ENCODE measurements at regions not wholly inside any gene's neighbourhood (a gene's known extent, or its start where the extent isn't known, plus 50 kb on each side); places are given as distances from the start of the nearest gene placed in this dataset.

GRCh38 chr13:85216576-85216975 is 582.6 kb downstream of the SLITRK6 start:
- H3K9ac ChIP-seq (ENCODE audit: low read depth in 2 of 2, low read length in 2 of 2), result no peak overlapping the region
- intact Hi-C loops (cut with DNase I), result no loop called here
- no peak for DNase-seq
- TF ChIP-seq CTCF (IDR thresholded peaks at IDR 0.05), result no peak
- no peaks in the 10 kb centered on the region for H3K4me1 ChIP-seq
- H3K27me3 ChIP-seq, result no peaks in the 10 kb centered on the region
- H3K9me3 ChIP-seq, result no peaks in the 10 kb centered on the region
- no peak overlapping the region for H3K4me3 ChIP-seq
- no peaks in the 10 kb centered on the region for H3K36me3 ChIP-seq
- no peak overlapping the region for H3K27ac ChIP-seq

GRCh38 chr13:85212692-85213091 is 586.5 kb downstream of the SLITRK6 start:
- no peak for TF ChIP-seq CTCF (IDR thresholded peaks at IDR 0.05)
- Histone ChIP-seq H3K36me3 (no peaks in the 10 kb centered on the region), H3K9me3 (no peaks in the 10 kb centered on the region), H3K27me3 (no peaks in the 10 kb centered on the region), H3K27ac (no peak overlapping the region), H3K4me1 (no peaks in the 10 kb centered on the region), H3K4me3 (no peak overlapping the region), H3K9ac (ENCODE audit: low read depth in 2 of 2, low read length in 2 of 2) (no peak overlapping the region)
- intact Hi-C loops (cut with DNase I), result no loop called here
- DNase-seq, result no peak

GRCh38 chr13:85204668-85205344 is 594.4 kb downstream of the SLITRK6 start:
- H3K4me1 ChIP-seq, result no peaks in the 10 kb centered on the region
- no peak overlapping the region for H3K9ac ChIP-seq (ENCODE audit: low read depth in 2 of 2, low read length in 2 of 2)
- H3K36me3 ChIP-seq, result no peaks in the 10 kb centered on the region
- H3K27ac ChIP-seq, result no peak overlapping the region
- H3K4me3 ChIP-seq, result no peak overlapping the region
- intact Hi-C loops (cut with DNase I), result no loop called here
- no peak for DNase-seq
- H3K9me3 ChIP-seq, result no peaks in the 10 kb centered on the region
- H3K27me3 ChIP-seq, result no peaks in the 10 kb centered on the region
- TF ChIP-seq CTCF (IDR thresholded peaks at IDR 0.05), result no peak

- H3K27ac ChIP-seq, result no peak overlapping the region
- no peak overlapping the region for H3K4me3 ChIP-seq
- DNase-seq, result no peak
- TF ChIP-seq CTCF (IDR thresholded peaks at IDR 0.05), result no peak
- no peaks in the 10 kb centered on the region for H3K9me3 ChIP-seq
- no peak overlapping the region for H3K9ac ChIP-seq (ENCODE audit: low read depth in 2 of 2, low read length in 2 of 2)
- H3K27me3 ChIP-seq, result no peaks in the 10 kb centered on the region
- H3K4me1 ChIP-seq, result no peaks in the 10 kb centered on the region
- no peaks in the 10 kb centered on the region for H3K36me3 ChIP-seq
- intact Hi-C loops (cut with DNase I), result no loop called here
Observed at GRCh38 chr13:85197431-85197830, 601.8 kb downstream of the SLITRK6 start.

- DNase-seq, result no peak
- H3K27me3 ChIP-seq, result no peaks in the 10 kb centered on the region
- no peak overlapping the region for H3K27ac ChIP-seq
- H3K9ac ChIP-seq (ENCODE audit: low read depth in 2 of 2, low read length in 2 of 2), result no peak overlapping the region
- no peaks in the 10 kb centered on the region for H3K36me3 ChIP-seq
- H3K9me3 ChIP-seq, result no peaks in the 10 kb centered on the region
- intact Hi-C loops (cut with DNase I), result no loop called here
- no peak for TF ChIP-seq CTCF (IDR thresholded peaks at IDR 0.05)
- H3K4me1 ChIP-seq, result no peaks in the 10 kb centered on the region
- no peak overlapping the region for H3K4me3 ChIP-seq
Observed at GRCh38 chr13:85194482-85194881, 604.7 kb downstream of the SLITRK6 start.
